GM12878 (cell line): ENCODE measurements at regions not wholly inside any gene's neighbourhood (a gene's known extent, or its start where the extent isn't known, plus 50 kb on each side); places are given as distances from the start of the nearest gene placed in this dataset.

ENCODE experiments used
- ATAC-seq: fragments of 200-7000 bp; cut with Tn5 transposase; 3 replicates; pipeline ENCODE4 v1.9.1; 2020; ENCODE audit warnings: mild to moderate bottlenecking, moderate library complexity
- BruUV-seq: library from RNA; stranded (reverse); fragments of 400-500 nt; replicated peaks from 2 replicates; lab custom pipeline; 2021; lab: Mats Ljungman, UMichigan
- CTCF ChIA-PET: fragments of 300-600 bp; sonication (Branson Sonifier 250); formaldehyde crosslinking; extraction: SDS; loops from one replicate; lab custom pipeline; 2021; ENCODE audit warnings: inconsistent platforms; lab: Yijun Ruan, JAX
- POLR2A ChIA-PET: fragments of 350-600 bp; formaldehyde crosslinking; extraction: SDS; loops from one replicate; lab custom pipeline; 2021; ENCODE audit warnings: inconsistent platforms; lab: Charles Lee
- RAD21 ChIA-PET: fragments of 300-600 bp; sonication (Branson Sonifier 250); formaldehyde crosslinking; loops from one replicate; lab custom pipeline; 2023; ENCODE audit warnings: antibody characterized with exemption; ENCODE audit not compliant: unreplicated experiment; lab: Charles Lee
- SMC1A ChIA-PET: fragments of 300-600 bp; sonication (Branson Sonifier 250); formaldehyde crosslinking; loops from one replicate; lab custom pipeline; 2023; ENCODE audit not compliant: unreplicated experiment, uncharacterized antibody; lab: Charles Lee
- DNase-seq: peaks from one replicate; pipeline ENCODE4 v3.0.0-alpha.2; 2011; ENCODE audit warnings: low read depth, low spot score
- FAIRE-seq: peaks from 3 replicates; lab custom pipeline; 2011; peaks lifted over from hg19 to GRCh38; lab: Jason Lieb, UNC
- H2AFZ ChIP-seq: 2 replicates; pipeline ENCODE4 v1.6.0; 2011; ENCODE audit warnings: low read depth, low read length, control low read depth; ENCODE audit not compliant: control insufficient read depth
- H3K27ac ChIP-seq: 2 replicates; pipeline ENCODE4 v1.5.1; 2011; ENCODE audit warnings: control low read depth; ENCODE audit not compliant: control insufficient read depth, insufficient read depth
- H3K27me3 ChIP-seq, 2 experiments: replicated peaks in 1 of 2; 2 replicates each; pipeline versions ENCODE4 v1.6.0 to v1.6.1; 2011; ENCODE audit warnings: low read length in 1 of 2; ENCODE audit not compliant: control insufficient read depth in 2 of 2, insufficient read depth in 2 of 2
- H3K36me3 ChIP-seq, 2 experiments: 2 replicates each; pipeline ENCODE4 v1.5.1; 2011; ENCODE audit warnings: low read length in 1 of 2; ENCODE audit not compliant: control insufficient read depth in 2 of 2, insufficient read depth in 2 of 2
- H3K4me1 ChIP-seq: 2 replicates; pipeline ENCODE4 v1.6.1; 2011; ENCODE audit warnings: mild to moderate bottlenecking, low read length, moderate library complexity, mixed read lengths; ENCODE audit not compliant: control insufficient read depth, insufficient read depth
- H3K4me2 ChIP-seq: 2 replicates; pipeline ENCODE4 v1.6.0; 2011; ENCODE audit warnings: control low read depth; ENCODE audit not compliant: control insufficient read depth, insufficient read depth
- H3K4me3 ChIP-seq: fragments of 200-600 bp; sonication (generic); 2 replicates; pipeline ENCODE4 v1.5.1; 2016
- H3K79me2 ChIP-seq: 2 replicates; pipeline ENCODE4 v1.6.0; 2011; ENCODE audit warnings: low read length; ENCODE audit not compliant: control insufficient read depth, insufficient read depth
- H3K9ac ChIP-seq: 2 replicates; pipeline ENCODE4 v1.8.0; 2011; ENCODE audit warnings: low read length, control low read depth, mixed read lengths; ENCODE audit not compliant: control insufficient read depth, insufficient read depth
- H3K9me3 ChIP-seq: replicated peaks from 3 replicates; pipeline ENCODE4 v1.5.1; 2011; ENCODE audit warnings: mild to moderate bottlenecking, low read length; ENCODE audit not compliant: control insufficient read depth, insufficient read depth
- H4K20me1 ChIP-seq: 2 replicates; pipeline ENCODE4 v1.6.0; 2011; ENCODE audit not compliant: control insufficient read depth, insufficient read depth
- ATF7 ChIP-seq: fragments of 450-650 bp; IDR thresholded peaks from 2 replicates; pipeline ENCODE4 v1.6.1; 2016; ENCODE audit warnings: low read depth, mild to moderate bottlenecking
- BMI1 ChIP-seq: fragments of 450-650 bp; IDR thresholded peaks from 2 replicates; pipeline ENCODE4 v1.6.1; 2016; ENCODE audit warnings: mild to moderate bottlenecking, moderate library complexity, borderline replicate concordance
- GATAD2B ChIP-seq: fragments of 450-650 bp; conservative IDR thresholded peaks from 2 replicates; pipeline ENCODE4 v1.6.1; 2017; ENCODE audit warnings: low read depth, mild to moderate bottlenecking, moderate library complexity
- IRF4 ChIP-seq: IDR thresholded peaks from 2 replicates; pipeline ENCODE4 v1.6.1; 2011; ENCODE audit warnings: low read depth, low read length
- JUNB ChIP-seq: IDR thresholded peaks from 2 replicates; pipeline ENCODE4 v1.6.1; 2016; ENCODE audit warnings: antibody characterized with exemption, mild to moderate bottlenecking
- NRF1 ChIP-seq: conservative IDR thresholded peaks from 2 replicates; pipeline ENCODE4 v1.6.1; 2011; ENCODE audit warnings: mild to moderate bottlenecking, low read depth, low read length, improper control_type of control experiment
- PBX3 ChIP-seq: IDR thresholded peaks from 2 replicates; pipeline ENCODE4 v1.6.1; 2011; ENCODE audit warnings: mild to moderate bottlenecking, low read depth, low read length, moderate library complexity; ENCODE audit not compliant: insufficient replicate concordance
- POLR2A ChIP-seq: IDR thresholded peaks from 2 replicates; pipeline ENCODE4 v1.6.1; 2011; ENCODE audit warnings: low read depth, mild to moderate bottlenecking, low read length
- POLR2AphosphoS5 ChIP-seq: IDR thresholded peaks from 2 replicates; pipeline ENCODE4 v1.6.1; 2011; ENCODE audit warnings: mild to moderate bottlenecking, low read length, inconsistent platforms
- TBL1XR1 ChIP-seq: IDR thresholded peaks from 2 replicates; pipeline ENCODE4 v1.6.1; 2012; ENCODE audit warnings: low read depth, low read length, improper control_type of control experiment
- ZBTB40 ChIP-seq: fragments of 450-650 bp; IDR thresholded peaks from 2 replicates; pipeline ENCODE4 v1.6.1; 2016; ENCODE audit warnings: mild to moderate bottlenecking, moderate library complexity, borderline replicate concordance
- ZNF384 ChIP-seq: IDR thresholded peaks from 2 replicates; pipeline ENCODE4 v1.6.1; 2012; ENCODE audit warnings: low read depth, mild to moderate bottlenecking, low read length, improper control_type of control experiment, borderline replicate concordance
- in situ Hi-C: fragments of 300-500 bp; cut with MboI; formaldehyde crosslinking; loops from 9 replicates; pipeline ENCODE4 v1.14.3; 2018; ENCODE audit warnings: mixed read lengths
- intact Hi-C: fragments of 100-400 bp; cut with micrococcal nuclease; formaldehyde crosslinking; loops from one replicate; pipeline ENCODE4 v1.14.2; 2022; ENCODE audit not compliant: unreplicated experiment
- TF ChIP-seq, protein P1 (sequence below): IDR thresholded peaks from 2 replicates; pipeline ENCODE4 v1.6.1; 2011; ENCODE audit warnings: borderline replicate concordance, low read depth, mild to moderate bottlenecking, moderate library complexity, mixed read lengths, low read length; ENCODE audit not compliant: insufficient read depth; ENCODE audit errors: extremely low read length
- TF ChIP-seq, protein P2 (sequence below): fragments of 450-650 bp; IDR thresholded peaks from 2 replicates; pipeline ENCODE4 v1.6.1; 2016; ENCODE audit warnings: mild to moderate bottlenecking
- TF ChIP-seq, protein P3 (sequence below): fragments of 450-650 bp; IDR thresholded peaks from 2 replicates; pipeline ENCODE4 v1.6.1; 2014; ENCODE audit warnings: mild to moderate bottlenecking
- TF ChIP-seq, protein P4 (sequence below): fragments of 450-650 bp; IDR thresholded peaks from 2 replicates; pipeline ENCODE4 v1.6.1; 2017; ENCODE audit warnings: low read depth, mild to moderate bottlenecking, moderate library complexity

DNA sequence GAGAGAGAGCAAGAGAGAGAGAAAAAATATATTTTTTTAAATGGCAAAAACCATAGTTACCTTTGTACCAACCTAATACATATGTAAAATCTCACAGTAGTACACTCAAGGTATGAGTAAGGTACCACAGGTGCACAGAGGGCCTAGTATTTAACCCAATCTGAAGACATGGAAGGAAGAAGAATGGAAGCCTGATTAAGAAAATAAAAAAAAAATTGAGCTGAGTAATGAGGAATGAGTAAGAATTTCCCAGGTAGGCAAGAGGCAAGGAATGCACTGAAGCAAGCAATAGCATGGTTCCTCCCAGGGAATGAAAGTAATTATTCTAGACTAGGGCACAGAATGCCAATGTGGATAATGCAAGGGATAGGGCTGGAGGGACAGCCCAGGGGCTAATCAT, 294.2 kb downstream of the FIGN start:
- no peaks in the 10 kb centered on the region for H3K36me3 ChIP-seq
- ChIA-PET RAD21 (interaction anchor here (0.8 kb wide), 1 partner anchor 96 kb away, joined by 3 read pairs; no protein-coding TSS in a partner anchor), SMC1A (no interaction called here), CTCF (no interaction called here), POLR2A (no interaction called here)
- no peak overlapping the region for H3K27ac ChIP-seq
- no peak overlapping the region for H3K4me2 ChIP-seq
- no TSS peak for BruUV-seq
- in situ Hi-C loops (no loop called here), intact Hi-C loops (no loop called here)
- H3K4me3 ChIP-seq, result no peak overlapping the region
- no peak overlapping the region for H2AFZ ChIP-seq
- H3K9me3 ChIP-seq, result no peaks in the 10 kb centered on the region
- no peak for DNase-seq
- no peak for ATAC-seq
- no peaks in the 10 kb centered on the region for H4K20me1 ChIP-seq
- no peak for FAIRE-seq
- no peaks in the 10 kb centered on the region for H3K4me1 ChIP-seq
- no peaks in the 10 kb centered on the region for H3K79me2 ChIP-seq
- H3K27me3 ChIP-seq, result no peaks in the 10 kb centered on the region
- H3K9ac ChIP-seq, result no peak overlapping the region
- TF ChIP-seq, protein P1, sequence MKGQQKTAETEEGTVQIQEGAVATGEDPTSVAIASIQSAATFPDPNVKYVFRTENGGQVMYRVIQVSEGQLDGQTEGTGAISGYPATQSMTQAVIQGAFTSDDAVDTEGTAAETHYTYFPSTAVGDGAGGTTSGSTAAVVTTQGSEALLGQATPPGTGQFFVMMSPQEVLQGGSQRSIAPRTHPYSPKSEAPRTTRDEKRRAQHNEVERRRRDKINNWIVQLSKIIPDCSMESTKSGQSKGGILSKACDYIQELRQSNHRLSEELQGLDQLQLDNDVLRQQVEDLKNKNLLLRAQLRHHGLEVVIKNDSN, result no peak
- TF ChIP-seq GATAD2B (no peak), POLR2A (no peak), PBX3 (no peak), IRF4 (no peak), BMI1 (no peak), NRF1 (no peak), ATF7 (no peak), POLR2AphosphoS5 (no peak), ZNF384 (no peak), JUNB (no peak), TBL1XR1 (no peak), ZBTB40 (no peak)
- TF ChIP-seq, protein P2, sequence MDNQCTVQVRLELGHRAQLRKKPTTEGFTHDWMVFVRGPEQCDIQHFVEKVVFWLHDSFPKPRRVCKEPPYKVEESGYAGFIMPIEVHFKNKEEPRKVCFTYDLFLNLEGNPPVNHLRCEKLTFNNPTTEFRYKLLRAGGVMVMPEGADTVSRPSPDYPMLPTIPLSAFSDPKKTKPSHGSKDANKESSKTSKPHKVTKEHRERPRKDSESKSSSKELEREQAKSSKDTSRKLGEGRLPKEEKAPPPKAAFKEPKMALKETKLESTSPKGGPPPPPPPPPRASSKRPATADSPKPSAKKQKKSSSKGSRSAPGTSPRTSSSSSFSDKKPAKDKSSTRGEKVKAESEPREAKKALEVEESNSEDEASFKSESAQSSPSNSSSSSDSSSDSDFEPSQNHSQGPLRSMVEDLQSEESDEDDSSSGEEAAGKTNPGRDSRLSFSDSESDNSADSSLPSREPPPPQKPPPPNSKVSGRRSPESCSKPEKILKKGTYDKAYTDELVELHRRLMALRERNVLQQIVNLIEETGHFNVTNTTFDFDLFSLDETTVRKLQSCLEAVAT, result no peak
- TF ChIP-seq, protein P3, sequence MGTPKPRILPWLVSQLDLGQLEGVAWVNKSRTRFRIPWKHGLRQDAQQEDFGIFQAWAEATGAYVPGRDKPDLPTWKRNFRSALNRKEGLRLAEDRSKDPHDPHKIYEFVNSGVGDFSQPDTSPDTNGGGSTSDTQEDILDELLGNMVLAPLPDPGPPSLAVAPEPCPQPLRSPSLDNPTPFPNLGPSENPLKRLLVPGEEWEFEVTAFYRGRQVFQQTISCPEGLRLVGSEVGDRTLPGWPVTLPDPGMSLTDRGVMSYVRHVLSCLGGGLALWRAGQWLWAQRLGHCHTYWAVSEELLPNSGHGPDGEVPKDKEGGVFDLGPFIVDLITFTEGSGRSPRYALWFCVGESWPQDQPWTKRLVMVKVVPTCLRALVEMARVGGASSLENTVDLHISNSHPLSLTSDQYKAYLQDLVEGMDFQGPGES, result no peak
- TF ChIP-seq, protein P4, sequence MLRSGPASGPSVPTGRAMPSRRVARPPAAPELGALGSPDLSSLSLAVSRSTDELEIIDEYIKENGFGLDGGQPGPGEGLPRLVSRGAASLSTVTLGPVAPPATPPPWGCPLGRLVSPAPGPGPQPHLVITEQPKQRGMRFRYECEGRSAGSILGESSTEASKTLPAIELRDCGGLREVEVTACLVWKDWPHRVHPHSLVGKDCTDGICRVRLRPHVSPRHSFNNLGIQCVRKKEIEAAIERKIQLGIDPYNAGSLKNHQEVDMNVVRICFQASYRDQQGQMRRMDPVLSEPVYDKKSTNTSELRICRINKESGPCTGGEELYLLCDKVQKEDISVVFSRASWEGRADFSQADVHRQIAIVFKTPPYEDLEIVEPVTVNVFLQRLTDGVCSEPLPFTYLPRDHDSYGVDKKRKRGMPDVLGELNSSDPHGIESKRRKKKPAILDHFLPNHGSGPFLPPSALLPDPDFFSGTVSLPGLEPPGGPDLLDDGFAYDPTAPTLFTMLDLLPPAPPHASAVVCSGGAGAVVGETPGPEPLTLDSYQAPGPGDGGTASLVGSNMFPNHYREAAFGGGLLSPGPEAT, result no peak
